H9 (cell line): ENCODE measurements at regions not wholly inside any gene's neighbourhood (a gene's known extent, or its start where the extent isn't known, plus 50 kb on each side); places are given as distances from the start of the nearest gene placed in this dataset.

Experiments used
- DNase-seq: peaks from one replicate; pipeline ENCODE4 v3.0.0-alpha.2; 2017
- H2AFZ ChIP-seq: one replicate; pipeline ENCODE4 v1.6.1; 2013; ENCODE audit warnings: mild to moderate bottlenecking, low read length, control low read depth, moderate library complexity
- H2AK5ac ChIP-seq: 2 replicates; pipeline ENCODE4 v1.6.1; 2013; ENCODE audit warnings: low read length, control low read depth, mixed read lengths; ENCODE audit not compliant: insufficient read length
- H2BK120ac ChIP-seq: one replicate; pipeline ENCODE4 v1.6.1; 2013; ENCODE audit warnings: low read depth, mild to moderate bottlenecking, low read length, control low read depth, inconsistent platforms; ENCODE audit not compliant: poor library complexity, severe bottlenecking
- H2BK12ac ChIP-seq: 2 replicates; pipeline ENCODE4 v1.6.1; 2013; ENCODE audit warnings: low read length, control low read depth, mixed read lengths, low read depth; ENCODE audit not compliant: insufficient read length
- H2BK15ac ChIP-seq: 2 replicates; pipeline ENCODE4 v1.6.1; 2013; ENCODE audit warnings: low read depth, low read length, control low read depth
- H2BK20ac ChIP-seq: one replicate; pipeline ENCODE4 v1.6.1; 2013; ENCODE audit warnings: low read depth, mild to moderate bottlenecking, low read length, control low read depth, inconsistent platforms; ENCODE audit not compliant: poor library complexity, severe bottlenecking
- H2BK5ac ChIP-seq: 2 replicates; pipeline ENCODE4 v1.6.1; 2013; ENCODE audit warnings: low read length, control low read depth, mixed read lengths; ENCODE audit not compliant: insufficient read length
- H3K14ac ChIP-seq: 2 replicates; pipeline ENCODE4 v1.6.1; 2013; ENCODE audit warnings: low read length, control low read depth; ENCODE audit not compliant: insufficient read depth
- H3K18ac ChIP-seq: 2 replicates; pipeline ENCODE4 v1.6.1; 2013; ENCODE audit warnings: low read depth, mild to moderate bottlenecking, mixed read lengths, low read length, control low read depth; ENCODE audit not compliant: insufficient read length
- H3K23ac ChIP-seq: 2 replicates; pipeline ENCODE4 v1.6.1; 2013; ENCODE audit warnings: low read length, control low read depth, mixed read lengths, low read depth; ENCODE audit not compliant: insufficient read length
- H3K23me2 ChIP-seq: 2 replicates; pipeline ENCODE4 v1.6.1; 2013; ENCODE audit warnings: low read depth, mild to moderate bottlenecking, mixed read lengths, low read length, control low read depth; ENCODE audit not compliant: insufficient read length, poor library complexity, severe bottlenecking
- H3K27ac ChIP-seq: 2 replicates; pipeline ENCODE4 v1.5.1; 2013; ENCODE audit warnings: low read length, control low read depth, mixed read lengths, low read depth; ENCODE audit not compliant: insufficient read length
- H3K27me3 ChIP-seq: 2 replicates; pipeline ENCODE4 v1.6.1; 2013; ENCODE audit warnings: low read length, control low read depth, inconsistent platforms; ENCODE audit not compliant: insufficient read depth
- H3K4ac ChIP-seq: 2 replicates; pipeline ENCODE4 v1.6.1; 2013; ENCODE audit warnings: low read depth, mild to moderate bottlenecking, control low read depth, inconsistent platforms, low read length, moderate library complexity
- H3K4me1 ChIP-seq: 2 replicates; pipeline ENCODE4 v1.6.1; 2013; ENCODE audit warnings: low read length, control low read depth, inconsistent platforms; ENCODE audit not compliant: insufficient read depth
- H3K4me2 ChIP-seq: 2 replicates; pipeline ENCODE4 v1.6.1; 2013; ENCODE audit warnings: low read length, control low read depth, mixed read lengths; ENCODE audit not compliant: insufficient read length, insufficient read depth
- H3K56ac ChIP-seq: 2 replicates; pipeline ENCODE4 v1.6.1; 2013; ENCODE audit warnings: low read depth, mild to moderate bottlenecking, mixed read lengths, low read length, control low read depth; ENCODE audit not compliant: insufficient read length
- H3K79me1 ChIP-seq: 2 replicates; pipeline ENCODE4 v1.6.1; 2013; ENCODE audit warnings: low read depth, mild to moderate bottlenecking, moderate library complexity, low read length, control low read depth, inconsistent platforms; ENCODE audit not compliant: insufficient read depth, poor library complexity, severe bottlenecking
- H3K79me2 ChIP-seq: 2 replicates; pipeline ENCODE4 v1.6.1; 2013; ENCODE audit warnings: low read length, control low read depth, inconsistent platforms; ENCODE audit not compliant: insufficient read depth
- H3K9ac ChIP-seq: 2 replicates; pipeline ENCODE4 v1.6.1; 2013; ENCODE audit warnings: low read length, control low read depth, mixed read lengths; ENCODE audit not compliant: insufficient read length; ENCODE audit errors: extremely low read depth
- H3K9me3 ChIP-seq: one replicate; pipeline ENCODE4 v1.6.1; 2013; ENCODE audit warnings: low read depth, low read length, inconsistent platforms; ENCODE audit not compliant: control insufficient read depth
- H3T11ph ChIP-seq: one replicate; pipeline ENCODE4 v1.6.1; 2013; ENCODE audit warnings: mild to moderate bottlenecking, low read length, control low read depth, inconsistent platforms
- H4K20me1 ChIP-seq: one replicate; pipeline ENCODE4 v1.6.1; 2013; ENCODE audit not compliant: control insufficient read depth, insufficient read length, insufficient read depth
- H4K5ac ChIP-seq: 2 replicates; pipeline ENCODE4 v1.6.1; 2013; ENCODE audit warnings: low read depth, mild to moderate bottlenecking, mixed read lengths, low read length, control low read depth; ENCODE audit not compliant: insufficient read length
- H4K8ac ChIP-seq: replicated peaks from 2 replicates; pipeline ENCODE4 v1.6.1; 2013; ENCODE audit warnings: low read length, control low read depth, mixed read lengths, low read depth; ENCODE audit not compliant: insufficient read length
- H4K91ac ChIP-seq: 2 replicates; pipeline ENCODE4 v1.6.1; 2013; ENCODE audit warnings: low read depth, mild to moderate bottlenecking, moderate library complexity, mixed read lengths, low read length, control low read depth; ENCODE audit not compliant: insufficient read length
- H3K27ac Mint-ChIP-seq, 3 experiments: 2 replicates in 2 of 3; 3 replicates in 1 of 3; pipeline ENCODE4 v1.8.0; 2020 to 2021; ENCODE audit warnings: mixed read lengths in 3 of 3, mild to moderate bottlenecking in 1 of 3, moderate library complexity in 1 of 3
- H3K27me3 Mint-ChIP-seq: 2 replicates; pipeline ENCODE4 v1.8.0; 2021; ENCODE audit warnings: low read depth, mild to moderate bottlenecking, moderate library complexity, mixed read lengths
- H3K36me3 Mint-ChIP-seq, 3 experiments: 2 replicates in 2 of 3; 3 replicates in 1 of 3; pipeline ENCODE4 v1.8.0; 2020 to 2021; ENCODE audit warnings: low read depth in 3 of 3, mixed read lengths in 3 of 3; ENCODE audit not compliant: insufficient read depth in 1 of 3
- H3K4me1 Mint-ChIP-seq, 2 experiments: 2 replicates each; pipeline ENCODE4 v1.8.0; 2020; ENCODE audit warnings: mixed read lengths in 2 of 2
- H3K4me3 Mint-ChIP-seq, 2 experiments: 2 replicates in 1 of 2; 3 replicates in 1 of 2; pipeline ENCODE4 v1.8.0; 2020 to 2021; ENCODE audit warnings: mild to moderate bottlenecking in 2 of 2, mixed read lengths in 2 of 2, moderate library complexity in 1 of 2
- H3K9me3 Mint-ChIP-seq, 2 experiments: 2 replicates in 1 of 2; 3 replicates in 1 of 2; pipeline ENCODE4 v1.8.0; 2020; ENCODE audit warnings: mild to moderate bottlenecking in 2 of 2, mixed read lengths in 2 of 2, moderate library complexity in 1 of 2
- CTCF ChIP-seq: fragments of 200-600 bp; sonication (generic); conservative IDR thresholded peaks from 3 replicates; pipeline ENCODE4 v1.8.0; 2021; ENCODE audit warnings: antibody characterized with exemption, mild to moderate bottlenecking
- WGBS: extraction: QIAGEN DNeasy Blood & Tissue Kit; methylation state at CpG from one replicate; pipeline ENCODE4 v1.1.7; 2013; ENCODE audit warnings: missing lambda C conversion rate, low lambda C conversion rate, mixed read lengths; ENCODE audit not compliant: insufficient read length; ENCODE audit errors: extremely low coverage; 5-methylcytosine and 5-hydroxymethylcytosine counted together

GRCh38 chr16:17027488-17028129, 443.2 kb downstream of the XYLT1 start:
- H3K9ac ChIP-seq: no peak overlapping the region
- Mint-ChIP-seq H3K9me3 (peaks cover 7 to 9% of the 10 kb centered on the region in 2 experiments; a peak in 4 of 5 replicates), H3K27me3 (no peaks in the 10 kb centered on the region), H3K4me1 (peaks cover 7 to 11% of the 10 kb centered on the region in 2 experiments; a peak in 3 of 4 replicates), H3K27ac (0 out of 7 replicates have a peak overlapping the region, but pooled peaks of 1 of the 3 experiments have one; percentile 59), H3K4me3 (no peak overlapping the region), H3K36me3 (peaks cover 0 to 6% (median 0%) of the 10 kb centered on the region in 3 experiments; a peak in 3 of 7 replicates)
- no peak overlapping the region for H3K23ac ChIP-seq
- no peaks in the 10 kb centered on the region for H3K23me2 ChIP-seq
- H3K27me3 ChIP-seq: no peaks in the 10 kb centered on the region
- no peak overlapping the region for H4K8ac ChIP-seq
- H3T11ph ChIP-seq: no peak overlapping the region
- H3K14ac ChIP-seq: no peak overlapping the region
- no peak overlapping the region for H2BK12ac ChIP-seq
- H2BK5ac ChIP-seq: no peak overlapping the region
- no peaks in the 10 kb centered on the region for H4K20me1 ChIP-seq
- no peaks in the 10 kb centered on the region for H3K9me3 ChIP-seq
- no peaks in the 10 kb centered on the region for H3K79me1 ChIP-seq
- no peak overlapping the region for H2BK120ac ChIP-seq
- no peak overlapping the region for H3K27ac ChIP-seq
- no peak overlapping the region for H3K4me2 ChIP-seq
- TF ChIP-seq CTCF: no peak
- no peak overlapping the region for H2AK5ac ChIP-seq
- H3K79me2 ChIP-seq: no peaks in the 10 kb centered on the region
- H3K18ac ChIP-seq: no peak overlapping the region
- WGBS: no CpG with 5 or more reads among the region's 6 CpGs
- no peak overlapping the region for H2AFZ ChIP-seq
- H3K4me1 ChIP-seq: no peaks in the 10 kb centered on the region
- no peak overlapping the region for H2BK20ac ChIP-seq
- no peak overlapping the region for H4K5ac ChIP-seq
- no peak overlapping the region for H4K91ac ChIP-seq
- DNase-seq: no peak
- H3K4ac ChIP-seq: no peak overlapping the region
- no peak overlapping the region for H2BK15ac ChIP-seq
- H3K56ac ChIP-seq: no peak overlapping the region
